Neural cell (in vitro differentiated cells): ENCODE measurements at regions not wholly inside any gene's neighbourhood (a gene's known extent, or its start where the extent isn't known, plus 50 kb on each side); places are given as distances from the start of the nearest gene placed in this dataset.
A peak's percentile ranks its signal among the peaks of the same experiment; 100 is the strongest.

ENCODE experiments used
- H2AFZ ChIP-seq: fragments of 200-600, 300-800 bp; sonication (generic), shearing (Covaris generic); 2 replicates; pipeline ENCODE4 v1.6.0; 2014; ENCODE audit warnings: low read depth, mild to moderate bottlenecking, antibody characterized with exemption, low read length, moderate library complexity
- H3F3A ChIP-seq: fragments of 200-600 bp; shearing (Covaris generic); 2 replicates; pipeline ENCODE4 v1.6.1; 2016; ENCODE audit warnings: mild to moderate bottlenecking, moderate library complexity, mixed read lengths, antibody characterized with exemption, low read length; ENCODE audit not compliant: insufficient read depth, poor library complexity, severe bottlenecking
- H3K27ac ChIP-seq: fragments of 200-600, 300-800 bp; sonication (generic), shearing (Covaris generic); 2 replicates; pipeline ENCODE4 v1.5.1; 2014; ENCODE audit warnings: mild to moderate bottlenecking, low read length, moderate library complexity
- H3K27me3 ChIP-seq: fragments of 300-800, 200-600 bp; sonication (generic), shearing (Covaris generic); 2 replicates; pipeline ENCODE4 v1.6.0; 2014; ENCODE audit warnings: mild to moderate bottlenecking, low read depth, low read length, moderate library complexity; ENCODE audit not compliant: insufficient read depth
- H3K36me3 ChIP-seq: fragments of 300-800, 200-600 bp; sonication (generic), shearing (Covaris generic); 2 replicates; pipeline ENCODE4 v1.5.1; 2014; ENCODE audit warnings: mild to moderate bottlenecking, antibody characterized with exemption, low read length, moderate library complexity; ENCODE audit not compliant: insufficient read depth
- H3K4me2 ChIP-seq: fragments of 300-800, 200-600 bp; sonication (generic), shearing (Covaris generic); 2 replicates; pipeline ENCODE4 v1.6.0; 2014; ENCODE audit warnings: mild to moderate bottlenecking, low read length
- H3K4me3 ChIP-seq: fragments of 300-800, 200-600 bp; sonication (generic), shearing (Covaris generic); 2 replicates; pipeline ENCODE4 v1.5.1; 2014; ENCODE audit warnings: mild to moderate bottlenecking, low read length, moderate library complexity
- H3K79me2 ChIP-seq: fragments of 200-600 bp; shearing (Covaris generic); replicated peaks from 2 replicates; pipeline ENCODE4 v1.6.0; 2014; ENCODE audit warnings: mild to moderate bottlenecking, low read length, moderate library complexity; ENCODE audit not compliant: insufficient read depth
- H3K9ac ChIP-seq: fragments of 300-800, 200-600 bp; sonication (generic), shearing (Covaris generic); 2 replicates; pipeline ENCODE4 v1.6.1; 2016; ENCODE audit warnings: mild to moderate bottlenecking, low read length, mixed read lengths
- H3K9me2 ChIP-seq: fragments of 200-600 bp; shearing (Covaris generic); 2 replicates; pipeline ENCODE4 v1.6.1; 2016; ENCODE audit warnings: mild to moderate bottlenecking, low read length, mixed read lengths; ENCODE audit not compliant: insufficient read depth
- H3K9me3 ChIP-seq: fragments of 200-600, 300-800 bp; sonication (generic), shearing (Covaris generic); 2 replicates; pipeline ENCODE4 v1.6.1; 2016; ENCODE audit warnings: mild to moderate bottlenecking, mixed run types, low read length, moderate library complexity, mixed read lengths
- H4K20me1 ChIP-seq: fragments of 200-600 bp; shearing (Covaris generic); 2 replicates; pipeline ENCODE4 v1.6.1; 2016; ENCODE audit warnings: mild to moderate bottlenecking, mixed run types; ENCODE audit not compliant: insufficient read depth
- CTCF ChIP-seq: fragments of 450-650 bp; IDR thresholded peaks from 2 replicates; pipeline ENCODE4 v1.5.1; 2014; ENCODE audit warnings: antibody characterized with exemption, mild to moderate bottlenecking, moderate library complexity; ENCODE audit not compliant: poor library complexity, severe bottlenecking
- EP300 ChIP-seq: fragments of 450-650 bp; conservative IDR thresholded peaks from 2 replicates; pipeline ENCODE4 v1.6.1; 2014; ENCODE audit warnings: antibody characterized with exemption, mild to moderate bottlenecking, moderate library complexity; ENCODE audit not compliant: poor library complexity, severe bottlenecking
- EZH2 ChIP-seq: fragments of 200-600, 300-800 bp; shearing (Covaris generic), sonication (generic); IDR thresholded peaks from 2 replicates; pipeline ENCODE4 v1.6.1; 2014; ENCODE audit warnings: antibody characterized with exemption, low read length, borderline replicate concordance, mild to moderate bottlenecking; ENCODE audit not compliant: insufficient read depth, poor library complexity, severe bottlenecking
- MXI1 ChIP-seq: fragments of 450-650 bp; conservative IDR thresholded peaks from 2 replicates; pipeline ENCODE4 v1.6.1; 2014; ENCODE audit warnings: antibody characterized with exemption, mild to moderate bottlenecking; ENCODE audit not compliant: poor library complexity, severe bottlenecking
- POLR2AphosphoS5 ChIP-seq: IDR thresholded peaks from 2 replicates; pipeline ENCODE4 v1.6.1; 2012
- RAD21 ChIP-seq: fragments of 450-650 bp; conservative IDR thresholded peaks from 2 replicates; pipeline ENCODE4 v1.6.1; 2014; ENCODE audit warnings: antibody characterized with exemption, mild to moderate bottlenecking, moderate library complexity
- REST ChIP-seq: IDR thresholded peaks from 2 replicates; pipeline ENCODE4 v1.6.1; 2012; ENCODE audit warnings: borderline replicate concordance
- SMC3 ChIP-seq: fragments of 450-650 bp; conservative IDR thresholded peaks from 2 replicates; pipeline ENCODE4 v1.6.1; 2014; ENCODE audit warnings: antibody characterized with exemption, mild to moderate bottlenecking, moderate library complexity; ENCODE audit not compliant: poor library complexity
- TAF1 ChIP-seq: IDR thresholded peaks from 2 replicates; pipeline ENCODE4 v1.6.1; 2012; ENCODE audit warnings: low read depth

DNA sequence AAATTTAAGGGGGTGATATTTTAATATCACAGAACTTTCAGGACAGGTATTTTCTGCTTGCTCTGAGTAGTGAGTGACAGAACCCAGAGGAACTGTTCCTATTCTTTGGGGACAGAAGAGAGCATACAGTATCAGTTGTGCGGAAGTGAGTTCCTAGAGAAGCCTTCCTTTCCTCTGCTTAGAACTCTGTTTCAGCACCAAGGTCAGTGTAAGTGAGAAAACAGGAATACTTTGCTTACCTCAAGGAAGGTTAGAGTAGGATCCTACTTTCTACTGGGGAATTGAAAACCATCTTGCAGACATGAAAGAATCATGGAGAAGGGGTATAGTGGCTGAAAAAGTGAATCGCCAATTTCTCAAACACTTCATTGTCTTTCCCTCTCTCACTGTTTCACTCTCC is 542.4 kb downstream of the SQOR start:
- Histone ChIP-seq H3K9me2 (no peaks in the 10 kb centered on the region), H3K9me3 (no peaks in the 10 kb centered on the region), H4K20me1 (no peaks in the 10 kb centered on the region), H3K79me2 (no peaks in the 10 kb centered on the region), H3K4me3 (no peak overlapping the region), H3K36me3 (no peaks in the 10 kb centered on the region), H3K4me2 (no peak overlapping the region), H2AFZ (no peak overlapping the region), H3F3A (no peaks in the 10 kb centered on the region), H3K27ac (no peak overlapping the region), H3K9ac (no peak overlapping the region), H3K27me3 (no peaks in the 10 kb centered on the region)
- TF ChIP-seq REST (no peak), EZH2 (no peak), EP300 (no peak), POLR2AphosphoS5 (no peak), RAD21 (no peak), CTCF (no peak), TAF1 (no peak), SMC3 (no peak), MXI1 (no peak)

GRCh38 chr15:46178138-46178537 is 543.3 kb downstream of the SQOR start:
- no peaks in the 10 kb centered on the region for H4K20me1 ChIP-seq
- peak overlapping the region; percentile 15 for H3K27ac ChIP-seq
- peaks cover 5% of the 10 kb centered on the region for H3K9me3 ChIP-seq
- peak; percentile 39 for TF ChIP-seq EP300
- peak; percentile 81 for TF ChIP-seq REST
- TF ChIP-seq CTCF = no peak
- peak; percentile 52 for TF ChIP-seq POLR2AphosphoS5
- H2AFZ ChIP-seq = no peak overlapping the region
- no peak overlapping the region for H3K9ac ChIP-seq
- no peak overlapping the region for H3K4me3 ChIP-seq
- no peaks in the 10 kb centered on the region for H3F3A ChIP-seq
- H3K27me3 ChIP-seq = no peaks in the 10 kb centered on the region
- H3K79me2 ChIP-seq = no peaks in the 10 kb centered on the region
- no peak overlapping the region for H3K4me2 ChIP-seq
- no peaks in the 10 kb centered on the region for H3K36me3 ChIP-seq
- H3K9me2 ChIP-seq = no peaks in the 10 kb centered on the region
